Activated CD8-positive, alpha-beta memory T cell treated with anti-CD3 and anti-CD28 coated beads for 36 hours (primary cell): ENCODE measurements at regions not wholly inside any gene's neighbourhood (a gene's known extent, or its start where the extent isn't known, plus 50 kb on each side); places are given as distances from the start of the nearest gene placed in this dataset.
"Not testable (repeated sequence)": the region's sequence is repeated elsewhere in the genome, so short reads cannot be mapped to it uniquely, and the experiment has no call there.

Experiments used
- CTCF ChIA-PET: fragments of 350-600 bp; sonication (Branson Sonifier 250); formaldehyde crosslinking; loops from one replicate; lab custom pipeline; 2021; ENCODE audit warnings: antibody characterized with exemption; lab: Charles Lee
- POLR2A ChIA-PET: fragments of 350-600 bp; sonication (Branson Sonifier 250); formaldehyde crosslinking; loops from one replicate; lab custom pipeline; 2021; ENCODE audit warnings: antibody characterized with exemption; lab: Charles Lee

GRCh38 chr2:43005975-43006833 is 213.8 kb upstream of the HAAO start:
- POLR2A ChIA-PET: no interaction called here
- CTCF ChIA-PET: no interaction called here

DNA sequence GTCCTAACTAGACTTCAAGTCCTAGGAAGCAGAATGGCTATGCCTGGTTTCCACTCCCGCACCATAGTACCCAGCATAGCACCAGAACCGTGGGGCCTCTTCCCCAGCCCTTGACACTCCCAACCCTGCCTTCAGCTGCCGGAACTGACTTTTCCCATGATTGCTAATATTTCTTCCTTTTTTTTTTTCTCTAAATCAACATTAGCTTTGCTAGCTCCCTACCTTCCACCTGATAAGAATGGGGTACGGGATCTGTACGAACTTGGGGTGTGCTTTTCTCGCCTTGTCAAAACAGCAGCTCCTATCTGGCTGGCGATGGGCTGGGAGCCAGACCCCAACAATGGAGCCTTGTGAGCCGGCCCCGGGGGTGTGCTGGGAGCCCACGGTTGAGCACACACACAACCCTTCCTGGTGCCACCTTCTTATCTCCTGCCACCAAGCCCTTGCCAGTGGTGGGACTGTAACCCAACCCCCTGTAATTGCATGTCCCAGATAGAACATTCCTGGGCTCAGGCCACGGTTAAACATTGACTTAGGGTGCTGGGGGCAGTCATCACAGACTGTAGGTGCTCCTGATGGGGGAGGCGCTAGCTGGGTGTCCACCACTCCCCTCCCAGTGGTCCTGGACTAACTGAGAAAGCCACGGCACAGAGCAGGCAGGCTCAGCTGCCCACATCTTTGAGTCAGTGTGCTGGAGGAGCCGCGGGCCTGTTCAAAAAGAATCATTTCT is 213.0 kb upstream of the HAAO start:
- ChIA-PET POLR2A (no interaction called here), CTCF (no interaction called here)

DNA sequence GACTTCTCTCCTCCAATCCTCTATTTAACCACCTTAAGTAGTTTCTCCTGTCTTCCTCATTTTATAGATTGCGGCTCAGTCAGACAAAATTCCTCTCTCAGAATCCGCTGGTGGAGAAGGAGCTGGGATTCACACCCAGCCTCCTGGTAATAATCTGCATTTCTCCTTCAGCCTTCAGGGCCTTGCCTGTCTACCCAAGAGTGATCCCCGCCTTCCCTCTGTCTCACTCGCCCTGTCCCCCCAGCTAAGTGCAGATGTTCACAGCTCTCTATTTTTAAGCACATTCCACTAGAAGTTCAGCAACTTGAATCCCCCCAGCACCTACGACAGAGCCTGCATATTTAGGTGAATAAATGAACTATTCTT is 212.5 kb upstream of the HAAO start:
- POLR2A ChIA-PET: no interaction called here
- CTCF ChIA-PET: no interaction called here

DNA sequence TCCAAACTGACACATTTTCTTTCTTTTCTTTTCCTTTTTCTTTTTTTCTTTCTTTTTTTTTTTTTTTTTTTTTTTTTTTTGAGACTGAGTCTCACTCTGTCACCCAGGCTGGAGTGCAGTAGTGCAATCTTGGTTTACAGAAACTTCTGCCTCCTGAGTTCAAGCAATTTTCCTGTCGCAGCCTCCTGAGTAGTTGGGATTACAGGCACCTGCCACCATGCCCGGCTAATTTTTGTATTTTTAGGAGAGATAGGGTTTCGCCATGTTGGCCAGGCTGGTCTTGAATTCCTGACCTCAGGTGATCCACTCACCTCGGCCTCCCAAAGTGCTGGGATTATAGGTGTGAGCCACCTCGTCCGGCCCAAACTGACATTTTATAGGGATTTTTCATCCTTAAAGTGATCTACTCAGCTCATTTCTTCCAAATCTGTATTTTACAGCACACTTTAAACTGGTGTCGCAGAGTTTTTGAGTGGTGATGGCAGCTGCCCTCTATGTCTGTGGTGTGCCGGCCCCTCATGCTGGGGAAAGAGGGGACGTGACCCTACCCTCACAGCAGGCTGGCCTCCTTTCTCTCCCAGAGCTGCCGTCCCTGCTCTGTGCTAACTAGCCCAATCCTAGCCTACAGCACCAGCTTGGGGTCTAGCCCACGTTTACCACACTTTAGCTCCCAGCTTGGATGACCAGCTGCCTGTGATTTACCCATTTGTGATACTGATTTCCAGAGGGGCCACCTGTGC is 211.9 kb upstream of the HAAO start:
- POLR2A ChIA-PET, CTCF ChIA-PET: not testable (repeated sequence)

DNA sequence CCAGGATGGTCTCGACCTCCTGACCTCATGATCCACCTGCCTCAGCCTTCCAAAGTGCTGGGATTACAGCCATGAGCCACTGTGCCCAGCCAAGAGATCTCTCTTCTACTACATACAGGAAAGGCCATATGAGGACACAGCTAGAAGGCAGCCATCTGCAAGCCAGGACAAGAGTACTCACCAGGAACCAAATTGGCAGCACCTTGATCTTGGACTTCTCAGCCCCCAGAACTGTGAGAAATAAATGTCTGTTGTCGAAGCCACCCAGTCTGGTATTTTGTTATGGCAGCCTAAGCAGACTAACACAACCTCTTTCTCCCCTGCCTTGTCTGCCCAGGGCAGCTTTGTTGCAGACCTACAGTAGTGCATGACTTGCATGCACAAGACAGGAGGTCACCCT is 211.3 kb upstream of the HAAO start:
- ChIA-PET POLR2A (no interaction called here), CTCF (no interaction called here)

DNA sequence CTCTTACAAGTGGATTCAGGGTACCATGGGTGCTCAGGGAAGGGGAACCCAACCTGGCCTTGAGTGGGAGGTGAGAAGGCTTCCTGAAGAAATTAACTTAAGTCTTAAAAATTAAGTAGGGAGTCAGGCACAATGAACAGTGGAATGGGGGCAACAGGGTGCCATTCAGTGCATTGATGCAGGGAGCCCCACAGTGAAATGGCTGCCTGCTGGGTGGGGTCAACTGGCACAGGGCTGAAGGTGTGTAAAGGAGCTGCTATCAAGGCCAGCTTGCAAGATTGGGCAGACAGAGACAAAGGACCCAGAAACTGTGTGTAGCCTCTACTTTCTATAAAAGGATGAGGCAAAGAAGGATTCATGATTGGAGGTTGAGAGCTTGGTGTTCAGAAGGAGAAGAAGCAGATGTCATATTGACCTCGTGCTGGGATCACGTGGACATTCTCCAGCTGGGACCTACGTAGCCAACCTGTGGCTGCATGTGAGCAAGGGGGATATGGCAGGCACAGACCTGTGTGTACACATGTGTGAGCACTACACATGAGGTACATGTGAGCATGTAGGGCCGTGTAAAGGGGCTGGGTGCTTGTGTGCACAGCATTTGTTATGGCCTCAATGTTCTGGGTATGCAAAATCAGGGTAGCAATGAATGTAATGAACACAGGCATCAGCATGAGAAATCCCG is 209.5 kb upstream of the HAAO start:
- ChIA-PET POLR2A (no interaction called here), CTCF (no interaction called here)

DNA sequence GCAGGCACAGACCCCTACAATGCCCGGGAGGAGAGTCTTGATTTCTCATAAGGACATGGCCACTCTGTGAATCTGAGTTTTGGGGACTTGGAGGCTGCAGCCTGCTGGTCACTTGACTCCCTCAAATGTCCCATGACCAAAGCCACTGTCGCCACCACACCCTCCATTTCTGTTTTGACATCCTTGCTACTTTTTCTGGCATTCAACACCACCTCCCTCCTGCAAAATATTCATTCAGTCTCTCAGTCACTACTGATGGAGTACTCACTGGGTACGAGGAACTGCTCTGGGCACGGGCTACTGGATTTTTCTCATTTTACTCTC is 208.6 kb upstream of the HAAO start:
- CTCF ChIA-PET: no interaction called here
- POLR2A ChIA-PET: no interaction called here

DNA sequence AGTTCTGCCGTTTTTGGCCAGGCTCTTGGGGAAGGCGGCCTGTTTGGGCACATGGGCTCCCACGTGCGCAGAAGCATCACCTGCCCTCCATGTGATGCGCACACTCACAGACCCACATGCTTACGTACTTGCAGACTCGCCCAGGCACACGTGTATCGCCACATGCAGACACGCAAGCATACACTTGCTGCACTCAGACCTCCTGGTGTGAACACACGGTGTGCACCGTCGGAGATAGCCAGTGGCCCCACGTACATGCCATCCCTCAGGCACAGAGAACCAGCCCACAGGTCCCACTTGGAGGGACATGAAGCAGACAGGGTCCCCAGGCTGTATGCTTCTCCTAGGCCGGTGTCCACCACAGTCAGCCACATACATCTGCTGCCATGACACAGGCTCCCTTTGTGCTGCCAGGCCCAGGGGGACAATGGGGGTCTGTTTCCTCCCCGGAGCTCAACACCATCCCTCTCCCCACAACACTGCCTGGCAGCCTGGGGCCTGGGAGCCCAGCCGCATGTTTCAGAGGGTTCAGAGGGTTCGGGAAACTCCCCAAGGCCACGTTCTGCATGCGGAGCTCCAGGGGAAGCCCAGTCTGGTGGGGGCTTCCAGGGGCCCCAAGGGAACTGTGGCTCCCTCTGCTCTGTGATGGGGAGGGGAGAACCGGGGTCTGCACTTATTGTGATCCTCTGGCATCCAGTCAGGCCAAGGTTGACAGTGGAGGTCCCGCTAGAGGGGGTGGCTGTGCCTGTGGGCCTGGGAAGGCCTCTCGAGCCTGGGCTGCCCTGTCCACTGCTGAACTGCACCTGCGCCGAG is 208.1 kb upstream of the HAAO start:
- ChIA-PET CTCF (no interaction called here), POLR2A (no interaction called here)

DNA sequence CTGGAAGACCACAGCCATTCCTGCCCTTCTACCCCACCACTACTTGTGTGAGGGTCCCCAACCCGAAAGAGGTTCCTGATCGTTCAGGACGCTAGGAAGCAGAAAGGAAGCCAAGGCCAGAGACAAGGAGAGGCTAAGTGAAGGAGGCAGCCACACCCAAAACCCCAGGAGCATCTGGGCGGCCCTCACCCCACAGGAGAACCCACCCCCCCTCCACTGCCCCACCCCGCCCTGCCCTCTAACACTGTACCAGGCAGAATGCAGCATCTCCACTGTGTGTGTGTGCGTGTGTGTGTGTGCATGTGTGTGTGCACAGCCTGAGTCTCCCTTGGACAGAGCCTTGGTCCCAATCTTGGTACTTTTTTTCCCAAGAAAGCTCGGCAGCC is 207.5 kb upstream of the HAAO start:
- CTCF ChIA-PET: no interaction called here
- POLR2A ChIA-PET: no interaction called here

GRCh38 chr2:42999391-42999841 is 207.0 kb upstream of the HAAO start:
- POLR2A ChIA-PET: no interaction called here
- CTCF ChIA-PET: no interaction called here

DNA sequence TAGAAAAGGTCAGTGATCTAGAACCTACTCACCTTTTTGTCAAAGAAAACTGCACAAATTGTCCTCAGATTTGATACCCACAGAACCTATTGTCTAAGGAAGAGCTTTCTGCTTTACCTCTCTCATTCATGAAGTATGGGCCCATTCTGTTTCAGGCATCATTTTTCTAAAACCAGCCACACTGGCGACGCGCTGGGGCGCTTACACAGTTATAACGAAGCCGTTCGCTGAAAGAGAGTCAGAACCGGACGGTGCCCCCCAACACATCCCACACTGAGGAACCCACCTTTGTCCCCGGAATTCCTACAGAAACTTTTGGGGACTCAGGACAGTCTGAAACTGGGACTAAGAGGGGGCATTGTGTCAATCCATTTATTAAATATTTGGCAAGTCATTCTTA is 206.3 kb upstream of the HAAO start:
- CTCF ChIA-PET: no interaction called here

GRCh38 chr2:42996528-42996927 is 204.1 kb upstream of the HAAO start:
- POLR2A ChIA-PET: no interaction called here
- CTCF ChIA-PET: no interaction called here

More for the DNA sequence above, 206.3 kb upstream of the HAAO start:
- POLR2A ChIA-PET: no interaction called here

DNA sequence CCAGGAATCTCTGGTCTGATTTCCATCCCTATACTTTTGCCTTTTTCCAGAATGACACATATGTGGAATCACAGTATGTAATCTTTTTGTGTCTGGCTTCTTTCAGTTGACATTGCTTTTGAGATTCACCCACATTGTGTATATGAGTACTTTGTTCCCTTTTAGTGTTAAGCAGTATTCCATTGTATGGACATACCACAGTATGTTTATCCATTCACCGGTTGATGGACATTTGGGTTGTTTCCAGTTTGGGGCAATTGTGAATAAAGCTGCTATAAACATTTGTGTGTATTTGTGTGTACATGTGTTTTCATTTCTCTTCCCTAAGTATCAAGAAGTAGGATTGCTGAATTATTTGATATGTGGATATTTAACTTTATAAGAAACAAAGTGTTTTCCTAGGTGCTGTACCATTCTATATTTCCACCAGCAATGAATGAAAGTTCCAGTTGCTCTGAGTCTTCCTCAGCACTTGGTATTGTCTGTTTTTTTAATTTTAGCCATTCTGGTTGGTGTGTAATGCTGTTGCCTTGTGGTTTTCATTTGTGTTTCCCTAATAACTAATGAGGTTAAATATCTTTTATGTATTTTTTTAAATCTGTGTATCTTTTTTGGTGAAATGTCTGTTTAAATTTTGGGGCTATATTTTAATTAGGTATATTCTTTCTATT is 203.5 kb upstream of the HAAO start:
- ChIA-PET POLR2A (no interaction called here), CTCF (no interaction called here)

- CTCF ChIA-PET, POLR2A ChIA-PET: not testable (repeated sequence)
Measured at GRCh38 chr2:42989283-42990081, 197.1 kb upstream of the HAAO start.

DNA sequence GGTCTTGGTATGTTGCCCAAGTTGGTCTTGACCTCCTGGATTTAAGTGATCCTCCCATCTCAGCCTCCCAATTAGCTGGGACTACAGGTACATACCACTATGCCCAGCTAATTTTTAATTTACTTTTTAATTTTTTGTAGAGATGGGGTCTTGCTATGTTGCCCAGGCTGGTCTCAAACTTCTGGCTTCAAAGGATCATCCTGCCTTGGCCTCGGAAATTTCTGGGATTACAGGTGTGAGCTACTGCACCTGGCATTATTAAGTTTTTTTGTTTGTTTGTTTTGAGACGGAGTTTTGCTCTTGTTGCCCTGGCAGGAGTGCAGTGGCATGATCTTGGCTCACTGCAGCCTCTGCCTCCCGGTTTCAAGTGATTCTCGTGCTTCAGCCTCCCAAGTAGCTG is 195.7 kb upstream of the HAAO start:
- POLR2A ChIA-PET, CTCF ChIA-PET: not testable (repeated sequence)

DNA sequence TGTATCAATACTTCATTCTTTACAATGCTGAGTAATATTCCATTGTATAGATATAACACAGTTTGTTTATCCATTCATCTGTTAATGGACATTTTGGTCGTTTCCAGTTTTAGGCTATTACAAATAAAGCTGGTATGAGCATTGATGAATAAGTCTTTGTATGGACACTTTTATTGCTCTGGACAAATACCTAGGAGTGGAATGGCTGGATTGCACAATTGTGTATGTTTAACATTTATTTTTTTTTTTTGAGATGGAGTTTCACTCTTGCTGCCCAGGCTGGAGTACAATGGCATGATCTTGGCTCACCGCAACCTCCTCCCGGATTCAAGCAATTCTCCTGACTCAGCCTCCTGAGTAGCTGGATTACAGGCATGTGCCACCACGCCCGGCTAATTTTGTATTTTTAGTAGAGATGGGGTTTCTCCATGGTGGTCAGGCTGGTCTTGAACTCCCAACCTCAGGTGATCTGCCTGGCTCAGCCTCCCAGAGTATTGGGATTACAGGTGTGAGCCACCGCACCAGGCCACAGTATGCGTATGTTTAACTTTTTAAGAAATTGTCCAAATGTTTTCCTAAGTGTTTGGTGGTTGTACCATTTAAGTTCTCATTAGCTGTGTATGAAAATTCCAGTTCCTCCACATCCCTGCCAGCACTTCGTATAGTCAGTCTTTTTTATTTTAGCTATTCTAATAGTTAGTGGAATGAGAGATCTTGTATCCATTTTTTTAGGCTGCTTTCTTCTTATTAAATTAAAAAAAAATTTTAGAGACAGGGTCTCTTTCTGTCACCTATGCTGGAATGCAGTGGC is 194.9 kb upstream of the HAAO start:
- ChIA-PET POLR2A (no interaction called here), CTCF (interaction anchor here (0.7 kb wide), 1 partner anchor 79 kb away, joined by 3 read pairs; no protein-coding TSS in a partner anchor)

DNA sequence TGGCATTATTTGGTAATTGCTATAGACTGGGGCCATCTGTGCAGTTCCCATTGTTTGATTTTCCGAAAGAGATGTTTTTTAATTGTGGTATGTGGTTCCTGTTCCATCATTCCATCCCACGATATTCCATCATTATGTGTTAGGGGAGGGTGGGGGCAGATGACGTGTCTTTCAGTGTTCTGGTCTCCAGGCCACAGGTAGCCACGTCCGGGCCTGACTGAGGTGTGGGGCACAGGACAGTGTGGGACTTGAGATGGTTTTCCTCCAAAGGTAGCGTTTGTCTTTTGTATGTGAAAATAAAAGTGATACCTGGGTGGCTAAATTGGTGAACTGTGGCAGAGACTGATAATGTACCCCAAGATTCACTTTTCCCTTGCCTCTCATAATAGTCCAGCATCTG is 192.2 kb upstream of the HAAO start:
- ChIA-PET POLR2A (no interaction called here), CTCF (no interaction called here)
